Right lobe of liver (tissue), 6 donors: ENCODE measurements at regions not wholly inside any gene's neighbourhood (a gene's known extent, or its start where the extent isn't known, plus 50 kb on each side); places are given as distances from the start of the nearest gene placed in this dataset.

Experiments
- ATAC-seq, 4 donors: fragments of 200-7000 bp; cut with Tn5 transposase; one replicate each; pipeline ENCODE4 v1.9.1; 2020; ENCODE audit warnings: mild to moderate bottlenecking in 4 of 4, moderate library complexity in 4 of 4
- DNase-seq, 3 donors: peaks; one replicate each; pipeline ENCODE4 v3.0.0-alpha.2; 2020
- H3K27ac ChIP-seq, 3 donors: fragments of 200-600 bp; one replicate each; pipeline ENCODE4 v1.8.0; 2022
- H3K27me3 ChIP-seq, 2 donors: fragments of 200-600 bp; one replicate each; pipeline ENCODE4 v1.8.0; 2022
- H3K36me3 ChIP-seq, 4 donors: fragments of 200-600 bp; sonication (generic) in 1 of 4; one replicate each; pipeline versions ENCODE4 v1.5.1 to v1.8.0; 2017 to 2022; ENCODE audit warnings: control low read depth in 1 of 4
- H3K4me1 ChIP-seq, 4 donors: fragments of 200-600 bp; sonication (generic) in 1 of 4; one replicate each; pipeline versions ENCODE4 v1.5.1 to v1.8.0; 2017 to 2022; ENCODE audit warnings: control low read depth in 1 of 4
- H3K4me3 ChIP-seq, 3 donors: fragments of 200-600 bp; one replicate each; pipeline ENCODE4 v1.8.0; 2022
- H3K9me3 ChIP-seq, 4 donors: fragments of 200-600 bp; sonication (generic) in 1 of 4; one replicate each; pipeline versions ENCODE4 v1.5.1 to v1.8.0; 2017 to 2022; ENCODE audit warnings: control low read depth in 1 of 4
- CTCF ChIP-seq, 4 donors: fragments of 200-600 bp in 3 of 4; fragments of 450-650 bp in 1 of 4; IDR thresholded peaks; one replicate each; pipeline versions ENCODE4 v1.5.1 to v1.8.0; 2016 to 2022; ENCODE audit warnings: antibody characterized with exemption in 4 of 4, mild to moderate bottlenecking in 2 of 4
- POLR2A ChIP-seq: fragments of 450-650 bp; IDR thresholded peaks from one replicate; pipeline ENCODE4 v1.6.1; 2017; ENCODE audit warnings: antibody characterized with exemption, mild to moderate bottlenecking
- WGBS: methylation state at CpG from one replicate; pipeline ENCODE4 v1.1.6; 2018; ENCODE audit warnings: low coverage, low lambda C conversion rate; ENCODE audit not compliant: insufficient coverage; ENCODE audit errors: missing lambda C conversion rate; 5-methylcytosine and 5-hydroxymethylcytosine counted together
- intact Hi-C, 2 donors: fragments of 100-400 bp; cut with DNase I; formaldehyde crosslinking; loops; one replicate each; pipeline versions ENCODE4 v1.11.2 to v1.14.1; 2022
- donor health status: DM: no; HTN: yes; CAD: no.
- donor health status: DM: no; HTN: no; CAD: no.
- donor health status: DM: no; HTN: no; CAD: no.
- donor health status: DM: no; HTN: yes; CAD: no.
- donor health status: DM: no; HTN: yes; CAD: no.

GRCh38 chr4:138051157-138051556, 191.0 kb downstream of the SLC7A11 start:
- ATAC-seq = no peak
- H3K36me3 ChIP-seq = no peaks in the 10 kb centered on the region

GRCh38 chr4:138050601-138051000, 191.5 kb downstream of the SLC7A11 start:
- H3K4me3 ChIP-seq = no peak overlapping the region
- H3K27me3 ChIP-seq = no peaks in the 10 kb centered on the region
- no peaks in the 10 kb centered on the region for H3K9me3 ChIP-seq
- TF ChIP-seq POLR2A (no peak), CTCF (IDR thresholded peaks at IDR 0.05) (no peak)
- no peaks in the 10 kb centered on the region for H3K36me3 ChIP-seq
- H3K27ac ChIP-seq = no peak overlapping the region
- DNase-seq = no peak
- intact Hi-C loops = no loop called here
- ATAC-seq = no peak
- WGBS = 80% methylated on average over 5 of the region's 6 CpGs
- H3K4me1 ChIP-seq = no peaks in the 10 kb centered on the region

More at GRCh38 chr4:138051157-138051556, 191.0 kb downstream of the SLC7A11 start:
- 16% methylated on average over 3 of the region's 3 CpGs for WGBS
- H3K27ac ChIP-seq = no peak overlapping the region
- H3K9me3 ChIP-seq = no peaks in the 10 kb centered on the region
- no peak overlapping the region for H3K4me3 ChIP-seq
- no peaks in the 10 kb centered on the region for H3K4me1 ChIP-seq
- no peak for DNase-seq
- TF ChIP-seq CTCF (IDR thresholded peaks at IDR 0.05) (no peak), POLR2A (no peak)
- intact Hi-C loops = no loop called here
- H3K27me3 ChIP-seq = no peaks in the 10 kb centered on the region

- no peaks in the 10 kb centered on the region for H3K4me1 ChIP-seq
- H3K4me3 ChIP-seq = no peak overlapping the region
- H3K9me3 ChIP-seq = no peaks in the 10 kb centered on the region
- intact Hi-C loops = no loop called here
- 75% methylated on average over 5 of the region's 5 CpGs for WGBS
- no peak for TF ChIP-seq CTCF (IDR thresholded peaks at IDR 0.05)
- TF ChIP-seq POLR2A = no peak
- H3K27ac ChIP-seq = no peak overlapping the region
- H3K36me3 ChIP-seq = no peaks in the 10 kb centered on the region
- no peak for ATAC-seq
- H3K27me3 ChIP-seq = no peaks in the 10 kb centered on the region
- DNase-seq = no peak
Measured at GRCh38 chr4:138049355-138049754, 192.8 kb downstream of the SLC7A11 start.

- Histone ChIP-seq H3K27me3 (no peaks in the 10 kb centered on the region), H3K9me3 (no peaks in the 10 kb centered on the region), H3K4me1 (no peaks in the 10 kb centered on the region), H3K27ac (no peak overlapping the region), H3K4me3 (no peak overlapping the region), H3K36me3 (no peaks in the 10 kb centered on the region)
- DNase-seq = no peak
- TF ChIP-seq CTCF (IDR thresholded peaks at IDR 0.05) (no peak), POLR2A (no peak)
- intact Hi-C loops = no loop called here
- WGBS = 44% methylated on average over 4 of the region's 5 CpGs
- ATAC-seq = no peak
Measured at GRCh38 chr4:138047290-138047689, 194.9 kb downstream of the SLC7A11 start.

GRCh38 chr4:138045036-138045435, 197.1 kb downstream of the SLC7A11 start:
- DNase-seq (no peak), ATAC-seq (no peak)
- no peaks in the 10 kb centered on the region for H3K4me1 ChIP-seq
- no peak for TF ChIP-seq POLR2A
- no peak for TF ChIP-seq CTCF (IDR thresholded peaks at IDR 0.05)
- intact Hi-C loops = no loop called here
- H3K27me3 ChIP-seq = no peaks in the 10 kb centered on the region
- H3K36me3 ChIP-seq = no peaks in the 10 kb centered on the region
- no peak overlapping the region for H3K4me3 ChIP-seq
- no peak overlapping the region for H3K27ac ChIP-seq
- H3K9me3 ChIP-seq = no peaks in the 10 kb centered on the region
- WGBS = 61% methylated on average over 3 of the region's 3 CpGs
